NCI-H2171 (cell line): ENCODE measurements at regions not wholly inside any gene's neighbourhood (a gene's known extent, or its start where the extent isn't known, plus 50 kb on each side); places are given as distances from the start of the nearest gene placed in this dataset.
"Not testable (repeated sequence)": the region's sequence is repeated elsewhere in the genome, so short reads cannot be mapped to it uniquely, and the experiment has no call there.

Experiments
- DNase-seq: peaks from one replicate; lab custom pipeline; 2025; lab: John Stamatoyannopoulos, UW

GRCh38 chr12:114616081-114616480 lies 67.9 kb downstream of the TBX3 start:
- DNase-seq: no peak

- DNase-seq: no peak
Observed at GRCh38 chr12:114614040-114614439, 69.9 kb downstream of the TBX3 start.

GRCh38 chr12:114612062-114612461 lies 71.9 kb downstream of the TBX3 start:
- no peak for DNase-seq

- DNase-seq: no peak
Observed at GRCh38 chr12:114611145-114612018, 72.6 kb downstream of the TBX3 start.

- no peak for DNase-seq
Observed at GRCh38 chr12:114608509-114608908, 75.5 kb downstream of the TBX3 start.

GRCh38 chr12:114605918-114606317 lies 78.1 kb downstream of the TBX3 start:
- DNase-seq: no peak

GRCh38 chr12:114604606-114605005 lies 79.4 kb downstream of the TBX3 start:
- DNase-seq: no peak

- DNase-seq: not testable (repeated sequence)
Observed at GRCh38 chr12:114600584-114600983, 83.4 kb downstream of the TBX3 start.

GRCh38 chr12:114598111-114598510 lies 85.9 kb downstream of the TBX3 start:
- no peak for DNase-seq

GRCh38 chr12:114592946-114593345 lies 91.0 kb downstream of the TBX3 start:
- DNase-seq: no peak

GRCh38 chr12:114588061-114588460 lies 95.9 kb downstream of the TBX3 start:
- DNase-seq: no peak

GRCh38 chr12:114580306-114580705 lies 103.7 kb downstream of the TBX3 start:
- no peak for DNase-seq

- DNase-seq: no peak
Observed at GRCh38 chr12:114579389-114579788, 104.6 kb downstream of the TBX3 start.

- no peak for DNase-seq
Observed at GRCh38 chr12:114562654-114563053, 121.3 kb downstream of the TBX3 start.

GRCh38 chr12:114555451-114555850 lies 128.5 kb downstream of the TBX3 start:
- DNase-seq: no peak

GRCh38 chr12:114547636-114548035 lies 136.3 kb downstream of the TBX3 start:
- DNase-seq: no peak

GRCh38 chr12:114530417-114530816 lies 124.5 kb upstream of the TBX5 start:
- no peak for DNase-seq

- no peak for DNase-seq
Observed at GRCh38 chr12:114529966-114530365, 124.0 kb upstream of the TBX5 start.

- DNase-seq: no peak
Observed at GRCh38 chr12:114528766-114529165, 122.8 kb upstream of the TBX5 start.

- not testable (repeated sequence) for DNase-seq
Observed at GRCh38 chr12:114521160-114521559, 115.2 kb upstream of the TBX5 start.

GRCh38 chr12:114512351-114512750 lies 106.4 kb upstream of the TBX5 start:
- no peak for DNase-seq

- peak; percentile 34 for DNase-seq
Observed at GRCh38 chr12:114508529-114509129, 102.7 kb upstream of the TBX5 start.

- no peak for DNase-seq
Observed at GRCh38 chr12:114506651-114507050, 100.7 kb upstream of the TBX5 start.

GRCh38 chr12:114504311-114504710 lies 98.4 kb upstream of the TBX5 start:
- no peak for DNase-seq
